Hepatocyte (in vitro differentiated cells): ENCODE measurements at regions not wholly inside any gene's neighbourhood (a gene's known extent, or its start where the extent isn't known, plus 50 kb on each side); places are given as distances from the start of the nearest gene placed in this dataset.

Source experiments
- EZH2 ChIP-seq: fragments of 200-600 bp; sonication (generic); IDR thresholded peaks from 2 replicates; pipeline ENCODE4 v1.6.1; 2016; ENCODE audit warnings: antibody characterized with exemption, mild to moderate bottlenecking, borderline replicate concordance
- EZH2phosphoT487 ChIP-seq: fragments of 200-600 bp; sonication (generic); IDR thresholded peaks from one replicate; pipeline ENCODE4 v1.6.1; 2018; ENCODE audit warnings: antibody characterized with exemption, mild to moderate bottlenecking, low read depth, moderate library complexity; ENCODE audit not compliant: unreplicated experiment, severe bottlenecking
- TF ChIP-seq, protein P1 (sequence below): fragments of 200-600 bp; sonication (generic); IDR thresholded peaks from 2 replicates; pipeline ENCODE4 v1.5.1; 2016; ENCODE audit warnings: antibody characterized with exemption, mild to moderate bottlenecking; ENCODE audit not compliant: poor library complexity

DNA sequence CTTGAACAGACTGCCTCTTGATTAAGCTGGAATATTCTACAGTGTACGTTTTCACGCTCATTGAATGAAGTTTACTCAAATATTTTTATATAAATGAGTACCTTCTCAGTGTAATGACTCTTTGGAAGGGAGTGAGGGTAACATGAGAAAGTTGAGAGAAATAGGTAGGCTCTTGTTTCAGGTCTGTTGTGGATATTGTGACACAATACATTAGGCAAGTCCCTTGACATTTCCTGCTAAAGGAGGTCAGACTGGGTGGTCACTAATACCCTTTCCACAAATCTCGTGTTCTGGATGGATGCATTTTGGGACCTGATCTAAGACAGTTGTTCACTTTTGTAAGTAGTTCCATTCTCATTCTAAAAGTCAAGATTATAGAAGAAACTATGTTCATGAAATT lies 324.8 kb upstream of the AZI2 start:
- TF ChIP-seq EZH2 (no peak), EZH2phosphoT487 (no peak)
- TF ChIP-seq, protein P1, sequence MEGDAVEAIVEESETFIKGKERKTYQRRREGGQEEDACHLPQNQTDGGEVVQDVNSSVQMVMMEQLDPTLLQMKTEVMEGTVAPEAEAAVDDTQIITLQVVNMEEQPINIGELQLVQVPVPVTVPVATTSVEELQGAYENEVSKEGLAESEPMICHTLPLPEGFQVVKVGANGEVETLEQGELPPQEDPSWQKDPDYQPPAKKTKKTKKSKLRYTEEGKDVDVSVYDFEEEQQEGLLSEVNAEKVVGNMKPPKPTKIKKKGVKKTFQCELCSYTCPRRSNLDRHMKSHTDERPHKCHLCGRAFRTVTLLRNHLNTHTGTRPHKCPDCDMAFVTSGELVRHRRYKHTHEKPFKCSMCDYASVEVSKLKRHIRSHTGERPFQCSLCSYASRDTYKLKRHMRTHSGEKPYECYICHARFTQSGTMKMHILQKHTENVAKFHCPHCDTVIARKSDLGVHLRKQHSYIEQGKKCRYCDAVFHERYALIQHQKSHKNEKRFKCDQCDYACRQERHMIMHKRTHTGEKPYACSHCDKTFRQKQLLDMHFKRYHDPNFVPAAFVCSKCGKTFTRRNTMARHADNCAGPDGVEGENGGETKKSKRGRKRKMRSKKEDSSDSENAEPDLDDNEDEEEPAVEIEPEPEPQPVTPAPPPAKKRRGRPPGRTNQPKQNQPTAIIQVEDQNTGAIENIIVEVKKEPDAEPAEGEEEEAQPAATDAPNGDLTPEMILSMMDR: no peak
